Large intestine (tissue), 3 donors: ENCODE measurements at regions not wholly inside any gene's neighbourhood (a gene's known extent, or its start where the extent isn't known, plus 50 kb on each side); places are given as distances from the start of the nearest gene placed in this dataset.

Source experiments
- DNase-seq, 2 donors: peaks; one replicate each; pipeline versions ENCODE4 v3.0.0 to v3.0.0-alpha.2; 2013
- H3K27ac ChIP-seq: one replicate; pipeline ENCODE4 v1.5.1; 2013; ENCODE audit warnings: low read length
- H3K27me3 ChIP-seq: 2 replicates; pipeline ENCODE4 v1.6.1; 2013; ENCODE audit warnings: low read length; ENCODE audit not compliant: control insufficient read depth, insufficient read depth
- H3K36me3 ChIP-seq: 2 replicates; pipeline ENCODE4 v1.6.1; 2013; ENCODE audit warnings: low read length; ENCODE audit not compliant: control insufficient read depth, insufficient read depth
- H3K4me1 ChIP-seq: one replicate; pipeline ENCODE4 v1.6.1; 2013; ENCODE audit warnings: low read length; ENCODE audit not compliant: control insufficient read depth, insufficient read depth
- H3K4me3 ChIP-seq: one replicate; pipeline ENCODE4 v1.5.1; 2013; ENCODE audit warnings: low read length
- H3K9me3 ChIP-seq: one replicate; pipeline ENCODE4 v1.6.1; 2013; ENCODE audit warnings: mild to moderate bottlenecking, low read depth, low read length, moderate library complexity; ENCODE audit not compliant: control insufficient read depth
- WGBS: methylation state at CpG from one replicate; pipeline ENCODE4 v1.1.5; 2013; ENCODE audit warnings: low lambda C conversion rate; ENCODE audit not compliant: insufficient coverage; 5-methylcytosine and 5-hydroxymethylcytosine counted together

DNA sequence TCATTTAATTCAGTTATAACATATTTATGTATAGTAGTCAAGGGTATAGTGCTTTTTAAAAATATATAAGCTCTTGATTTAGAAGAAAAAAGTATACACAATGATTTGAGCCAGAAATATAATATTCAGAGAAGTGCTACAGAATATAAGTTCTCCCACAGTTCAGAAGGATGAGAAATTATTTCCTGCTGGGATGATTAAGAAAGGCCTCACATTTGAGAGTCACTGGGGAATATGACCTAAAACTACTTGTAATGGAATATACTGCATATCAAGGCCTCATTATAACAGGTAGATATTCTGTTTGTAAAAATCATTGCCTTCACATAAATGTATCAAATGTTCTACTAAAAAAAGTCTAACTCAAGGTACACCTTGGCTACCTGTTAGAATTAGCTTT lies 203.5 kb downstream of the MBD2 start:
- Histone ChIP-seq H3K36me3 (no peaks in the 10 kb centered on the region), H3K27me3 (no peaks in the 10 kb centered on the region), H3K4me1 (no peaks in the 10 kb centered on the region), H3K9me3 (no peaks in the 10 kb centered on the region), H3K4me3 (no peak overlapping the region), H3K27ac (no peak overlapping the region)
- DNase-seq, result no peak

- no peak for DNase-seq
These were observed 204.2 kb downstream of the MBD2 start for GRCh38 chr18:54020156-54020745.

GRCh38 chr18:54019641-54020040 lies 204.8 kb downstream of the MBD2 start:
- Histone ChIP-seq H3K27me3 (no peaks in the 10 kb centered on the region), H3K36me3 (no peaks in the 10 kb centered on the region), H3K4me1 (no peaks in the 10 kb centered on the region), H3K27ac (no peak overlapping the region), H3K4me3 (no peak overlapping the region), H3K9me3 (no peaks in the 10 kb centered on the region)
- DNase-seq, result no peak
- 83% methylated on average over 1 of the region's 3 CpGs for WGBS

More at GRCh38 chr18:54020156-54020745, 204.2 kb downstream of the MBD2 start:
- H3K27me3 ChIP-seq, result no peaks in the 10 kb centered on the region
- no peaks in the 10 kb centered on the region for H3K36me3 ChIP-seq
- no peak overlapping the region for H3K4me3 ChIP-seq
- WGBS, result 100% methylated on average over 4 of the region's 6 CpGs
- H3K9me3 ChIP-seq, result no peaks in the 10 kb centered on the region
- H3K27ac ChIP-seq, result no peak overlapping the region
- H3K4me1 ChIP-seq, result no peaks in the 10 kb centered on the region

DNA sequence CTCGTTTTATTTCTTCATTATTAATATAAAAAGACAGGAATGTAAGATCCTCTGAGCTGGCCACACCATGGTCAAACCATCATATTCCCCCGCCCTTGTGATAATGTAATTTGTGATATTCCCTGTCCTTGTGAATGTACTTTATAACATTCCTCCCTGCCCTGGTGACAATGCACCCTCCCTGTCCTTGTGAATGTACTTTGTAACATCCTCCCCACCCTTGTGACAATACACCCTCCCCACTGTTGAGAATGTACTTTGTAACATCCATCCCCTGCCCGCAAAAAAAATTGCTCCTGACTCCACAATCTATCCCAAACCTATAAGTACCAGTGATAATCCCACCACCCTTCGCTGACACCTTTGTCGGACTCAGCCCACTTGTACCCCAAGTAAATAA lies 211.0 kb downstream of the MBD2 start:
- H3K27me3 ChIP-seq, result no peaks in the 10 kb centered on the region
- no peak overlapping the region for H3K27ac ChIP-seq
- WGBS, result 57% methylated on average over 1 of the region's 5 CpGs
- no peak overlapping the region for H3K4me3 ChIP-seq
- no peaks in the 10 kb centered on the region for H3K36me3 ChIP-seq
- no peaks in the 10 kb centered on the region for H3K4me1 ChIP-seq
- DNase-seq, result no peak
- H3K9me3 ChIP-seq, result no peaks in the 10 kb centered on the region

GRCh38 chr18:54004828-54005227 lies 219.6 kb downstream of the MBD2 start:
- no peaks in the 10 kb centered on the region for H3K27me3 ChIP-seq
- no peak overlapping the region for H3K27ac ChIP-seq
- H3K4me3 ChIP-seq, result no peak overlapping the region
- no peaks in the 10 kb centered on the region for H3K9me3 ChIP-seq
- no peak for DNase-seq
- H3K4me1 ChIP-seq, result no peaks in the 10 kb centered on the region
- H3K36me3 ChIP-seq, result no peaks in the 10 kb centered on the region
- no CpG with 5 or more reads among the region's 4 CpGs for WGBS

- WGBS, result no CpG with 5 or more reads among the region's 2 CpGs
- no peak overlapping the region for H3K27ac ChIP-seq
- H3K9me3 ChIP-seq, result no peaks in the 10 kb centered on the region
- DNase-seq, result no peak
- no peaks in the 10 kb centered on the region for H3K27me3 ChIP-seq
- no peak overlapping the region for H3K4me3 ChIP-seq
- H3K36me3 ChIP-seq, result no peaks in the 10 kb centered on the region
- H3K4me1 ChIP-seq, result no peaks in the 10 kb centered on the region
These were observed 221.3 kb downstream of the MBD2 start for GRCh38 chr18:54003195-54003594.

DNA sequence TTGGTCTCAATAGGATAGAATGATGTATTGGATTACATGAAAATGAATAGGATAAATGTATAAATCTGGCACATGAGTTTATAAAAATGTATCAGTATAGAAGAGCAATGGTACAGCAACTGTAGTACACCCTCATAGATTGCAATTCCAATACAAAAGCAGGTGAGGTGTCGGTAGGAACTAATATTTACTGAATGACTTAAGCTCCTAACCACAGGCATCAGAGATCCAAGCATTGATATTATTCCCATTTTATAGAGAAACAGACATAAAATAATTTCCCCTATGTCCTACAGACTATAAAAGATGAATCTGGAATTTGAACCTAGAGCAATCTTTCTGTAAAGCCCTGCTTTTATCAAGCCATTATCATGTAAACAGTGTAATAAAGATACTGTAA lies 227.4 kb downstream of the MBD2 start:
- no peak overlapping the region for H3K27ac ChIP-seq
- WGBS, result no CpG with 5 or more reads among the region's 1 CpG
- no peaks in the 10 kb centered on the region for H3K36me3 ChIP-seq
- H3K4me1 ChIP-seq, result no peaks in the 10 kb centered on the region
- no peak overlapping the region for H3K4me3 ChIP-seq
- no peaks in the 10 kb centered on the region for H3K27me3 ChIP-seq
- no peak for DNase-seq
- no peaks in the 10 kb centered on the region for H3K9me3 ChIP-seq

DNA sequence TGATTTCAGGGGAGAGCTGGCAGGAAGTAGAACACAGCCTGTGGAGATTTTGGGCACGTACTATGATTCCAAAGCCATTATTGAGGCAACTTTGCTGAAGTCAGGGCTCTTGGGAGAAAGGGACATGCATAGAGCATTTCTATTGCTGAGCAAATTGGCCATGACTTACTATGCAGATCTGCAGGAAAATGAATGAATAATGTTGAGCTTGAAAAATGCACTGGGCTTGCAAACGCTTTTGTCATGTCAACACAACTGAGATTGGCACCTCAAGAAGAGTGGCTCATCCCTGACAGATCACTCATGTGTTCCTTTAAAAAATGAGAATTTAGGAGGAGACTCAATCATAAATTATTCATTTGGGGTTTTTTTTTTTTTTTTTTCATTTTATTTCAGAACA lies 230.5 kb downstream of the MBD2 start:
- H3K36me3 ChIP-seq, result no peaks in the 10 kb centered on the region
- H3K27ac ChIP-seq, result no peak overlapping the region
- no peaks in the 10 kb centered on the region for H3K4me1 ChIP-seq
- no peak overlapping the region for H3K4me3 ChIP-seq
- H3K27me3 ChIP-seq, result no peaks in the 10 kb centered on the region
- H3K9me3 ChIP-seq, result no peaks in the 10 kb centered on the region
- WGBS, result no CpG with 5 or more reads among the region's 2 CpGs
- no peak for DNase-seq

DNA sequence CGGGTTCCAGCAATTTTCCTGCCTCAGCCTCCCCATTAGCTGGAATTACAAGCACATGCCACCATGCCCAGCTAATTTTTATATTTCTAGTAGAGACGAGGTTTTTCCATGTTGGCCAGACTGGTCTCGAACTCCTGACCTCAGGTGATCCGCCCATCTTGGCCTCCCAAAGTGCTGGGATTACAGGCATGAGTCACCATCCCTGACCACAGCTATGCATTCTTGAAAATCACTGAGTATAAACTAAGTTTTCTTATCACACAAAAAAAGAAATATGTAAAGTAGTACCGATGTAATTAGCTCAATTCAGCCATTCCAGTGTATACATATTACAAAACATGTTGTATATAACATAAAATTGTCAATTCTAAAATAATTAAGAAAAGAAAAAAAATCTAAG lies 232.7 kb downstream of the MBD2 start:
- 100% methylated on average over 1 of the region's 5 CpGs for WGBS
- Histone ChIP-seq H3K4me1 (no peaks in the 10 kb centered on the region), H3K27me3 (no peaks in the 10 kb centered on the region), H3K27ac (no peak overlapping the region), H3K36me3 (no peaks in the 10 kb centered on the region), H3K4me3 (no peak overlapping the region), H3K9me3 (no peaks in the 10 kb centered on the region)
- DNase-seq, result no peak

DNA sequence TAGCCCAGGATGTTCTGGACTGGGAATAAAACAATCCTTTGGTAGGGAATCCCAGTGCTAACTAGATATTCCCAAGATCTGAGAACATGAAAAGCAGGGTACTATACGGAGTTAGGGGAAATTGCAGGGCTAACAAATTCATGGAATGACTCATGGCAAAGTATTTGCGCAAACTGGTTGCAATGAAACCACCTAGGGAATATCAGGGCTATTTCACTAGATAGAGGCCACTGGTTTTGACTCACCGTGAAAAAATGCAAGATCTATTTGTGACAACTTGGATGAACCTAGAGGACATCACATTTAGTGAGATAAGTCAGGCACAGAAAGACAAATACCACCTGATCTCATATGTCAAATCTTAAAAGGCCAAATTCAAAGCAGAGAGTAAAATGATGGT lies 233.3 kb downstream of the MBD2 start:
- no peak overlapping the region for H3K27ac ChIP-seq

DNA sequence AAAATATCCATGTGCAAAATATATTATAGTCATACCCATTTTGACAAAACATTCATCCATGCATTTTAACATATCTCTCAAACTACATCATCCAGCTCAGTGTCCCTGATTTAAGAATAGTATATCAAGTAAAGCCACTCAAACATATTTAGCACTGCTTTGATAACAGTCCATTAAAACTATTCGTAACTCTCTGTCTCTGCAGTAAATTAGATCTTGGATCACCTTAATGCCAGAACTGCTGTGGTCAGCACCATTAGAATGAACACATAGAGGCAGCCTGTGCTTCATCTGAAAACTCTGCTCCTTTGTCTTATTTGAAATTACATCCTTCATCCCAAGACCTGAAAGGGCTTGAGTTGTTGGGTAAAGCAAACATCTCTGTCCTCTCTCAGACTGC lies 234.0 kb downstream of the MBD2 start:
- no peak for DNase-seq
- no peak overlapping the region for H3K4me3 ChIP-seq
- no peak overlapping the region for H3K27ac ChIP-seq
- no peaks in the 10 kb centered on the region for H3K27me3 ChIP-seq
- no peaks in the 10 kb centered on the region for H3K4me1 ChIP-seq
- no peaks in the 10 kb centered on the region for H3K9me3 ChIP-seq
- H3K36me3 ChIP-seq, result no peaks in the 10 kb centered on the region
- no CpG with 5 or more reads among the region's 1 CpG for WGBS

More for the DNA sequence above, 233.3 kb downstream of the MBD2 start:
- Histone ChIP-seq H3K4me1 (no peaks in the 10 kb centered on the region), H3K36me3 (no peaks in the 10 kb centered on the region), H3K27me3 (no peaks in the 10 kb centered on the region), H3K4me3 (no peak overlapping the region), H3K9me3 (no peaks in the 10 kb centered on the region)
- WGBS, result no CpG with 5 or more reads among the region's 3 CpGs
- DNase-seq, result no peak
